ENCODE measurements at regions not wholly inside any gene's neighbourhood (a gene's known extent, or its start where the extent isn't known, plus 50 kb on each side); places are given as distances from the start of the nearest gene placed in this dataset.

GRCh38 chr18:27361477-27361876, 176.4 kb upstream of the CHST9 start:
- Mint-ChIP-seq H3K36me3 (ENCODE audit: insufficient read depth, unreplicated experiment) (no peaks in the 10 kb centered on the region), H3K9me3 (ENCODE audit: unreplicated experiment) (no peaks in the 10 kb centered on the region), H3K4me1 (ENCODE audit: insufficient read depth, unreplicated experiment) (no peaks in the 10 kb centered on the region), H3K4me3 (ENCODE audit: unreplicated experiment) (no peak overlapping the region), H3K27ac (ENCODE audit: low read depth, unreplicated experiment) (no peak overlapping the region), H3K27me3 (ENCODE audit: insufficient read depth, unreplicated experiment) (peaks cover 29% of the 10 kb centered on the region)
- CTCF ChIA-PET = interaction anchor here (0.7 to 3.5 kb wide), 4 partner anchors 239 to 389 kb away, joined by 3 to 17 read pairs (median 9); no protein-coding TSS in a partner anchor
- no peak for DNase-seq (ENCODE audit: unreplicated experiment)
- POLR2A ChIA-PET = interaction anchor here (0.6 kb wide), 1 partner anchor 861 kb away, joined by 3 read pairs; no protein-coding TSS in a partner anchor
- intact Hi-C loops (cut with micrococcal nuclease) = loop anchor here (5.0 kb wide), 3 partner anchors 66 to 391 kb away; no protein-coding TSS in a partner anchor
- TF ChIP-seq, protein P1, sequence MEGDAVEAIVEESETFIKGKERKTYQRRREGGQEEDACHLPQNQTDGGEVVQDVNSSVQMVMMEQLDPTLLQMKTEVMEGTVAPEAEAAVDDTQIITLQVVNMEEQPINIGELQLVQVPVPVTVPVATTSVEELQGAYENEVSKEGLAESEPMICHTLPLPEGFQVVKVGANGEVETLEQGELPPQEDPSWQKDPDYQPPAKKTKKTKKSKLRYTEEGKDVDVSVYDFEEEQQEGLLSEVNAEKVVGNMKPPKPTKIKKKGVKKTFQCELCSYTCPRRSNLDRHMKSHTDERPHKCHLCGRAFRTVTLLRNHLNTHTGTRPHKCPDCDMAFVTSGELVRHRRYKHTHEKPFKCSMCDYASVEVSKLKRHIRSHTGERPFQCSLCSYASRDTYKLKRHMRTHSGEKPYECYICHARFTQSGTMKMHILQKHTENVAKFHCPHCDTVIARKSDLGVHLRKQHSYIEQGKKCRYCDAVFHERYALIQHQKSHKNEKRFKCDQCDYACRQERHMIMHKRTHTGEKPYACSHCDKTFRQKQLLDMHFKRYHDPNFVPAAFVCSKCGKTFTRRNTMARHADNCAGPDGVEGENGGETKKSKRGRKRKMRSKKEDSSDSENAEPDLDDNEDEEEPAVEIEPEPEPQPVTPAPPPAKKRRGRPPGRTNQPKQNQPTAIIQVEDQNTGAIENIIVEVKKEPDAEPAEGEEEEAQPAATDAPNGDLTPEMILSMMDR (IDR thresholded peaks at IDR 0.05; ENCODE audit: unreplicated experiment) = no peak
- BruUV-seq (replicated peaks) = no TSS peak

DNA sequence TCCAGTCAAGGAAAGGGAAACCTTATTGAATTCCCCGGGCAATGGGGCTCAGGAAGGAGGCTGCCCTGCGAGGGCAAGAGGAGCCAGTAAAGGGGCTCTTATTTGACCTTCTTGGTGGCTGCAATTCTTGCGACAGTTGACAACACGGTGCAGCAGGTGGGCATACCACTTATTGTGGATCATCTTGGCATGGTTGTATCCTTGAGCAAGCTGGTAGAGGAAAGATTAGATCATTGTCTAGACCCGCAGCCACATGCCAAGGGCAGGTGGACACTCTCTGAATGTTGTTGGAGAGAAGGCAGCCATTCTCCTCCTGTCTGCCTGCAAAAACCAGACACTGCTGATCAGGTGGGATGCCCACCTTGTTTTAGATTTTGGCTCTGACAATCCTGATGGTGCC, 170.2 kb upstream of the CHST9 start:
- CTCF ChIA-PET = interaction anchor here (0.5 to 1.4 kb wide), 2 partner anchors 250 to 411 kb away, joined by 3 to 6 read pairs; no protein-coding TSS in a partner anchor
- intact Hi-C loops (cut with micrococcal nuclease) = no loop called here
- H3K27ac Mint-ChIP-seq (ENCODE audit: low read depth, unreplicated experiment) = no peak overlapping the region
- no peak overlapping the region for H3K4me3 Mint-ChIP-seq (ENCODE audit: unreplicated experiment)
- H3K36me3 Mint-ChIP-seq (ENCODE audit: insufficient read depth, unreplicated experiment) = no peaks in the 10 kb centered on the region
- no peak for DNase-seq (ENCODE audit: unreplicated experiment)
- peaks cover 7% of the 10 kb centered on the region for H3K9me3 Mint-ChIP-seq (ENCODE audit: unreplicated experiment)
- TF ChIP-seq, protein P1 (IDR thresholded peaks at IDR 0.05; ENCODE audit: unreplicated experiment) = no peak
- no TSS peak for BruUV-seq (replicated peaks)
- no peaks in the 10 kb centered on the region for H3K4me1 Mint-ChIP-seq (ENCODE audit: insufficient read depth, unreplicated experiment)
- H3K27me3 Mint-ChIP-seq (ENCODE audit: insufficient read depth, unreplicated experiment) = peaks cover 69% of the 10 kb centered on the region
- POLR2A ChIA-PET = no interaction called here

- Mint-ChIP-seq H3K4me3 (ENCODE audit: unreplicated experiment) (no peak overlapping the region), H3K4me1 (ENCODE audit: insufficient read depth, unreplicated experiment) (no peaks in the 10 kb centered on the region), H3K9me3 (ENCODE audit: unreplicated experiment) (peaks cover 7% of the 10 kb centered on the region), H3K27ac (ENCODE audit: low read depth, unreplicated experiment) (no peak overlapping the region), H3K36me3 (ENCODE audit: insufficient read depth, unreplicated experiment) (no peaks in the 10 kb centered on the region), H3K27me3 (ENCODE audit: insufficient read depth, unreplicated experiment) (peaks cover 49% of the 10 kb centered on the region)
- intact Hi-C loops (cut with micrococcal nuclease) = no loop called here
- TF ChIP-seq, protein P1 (IDR thresholded peaks at IDR 0.05; ENCODE audit: unreplicated experiment) = no peak
- ChIA-PET POLR2A (interaction anchor here (1.2 kb wide), 1 partner anchor 13 kb away, joined by 3 read pairs; no protein-coding TSS in a partner anchor), CTCF (interaction anchor here (0.6 kb wide), 1 partner anchor 12 kb away, joined by 3 read pairs; no protein-coding TSS in a partner anchor)
- no peak for DNase-seq (ENCODE audit: unreplicated experiment)
- no TSS peak for BruUV-seq (replicated peaks)
Observed at GRCh38 chr18:27353273-27353672, 168.2 kb upstream of the CHST9 start.

DNA sequence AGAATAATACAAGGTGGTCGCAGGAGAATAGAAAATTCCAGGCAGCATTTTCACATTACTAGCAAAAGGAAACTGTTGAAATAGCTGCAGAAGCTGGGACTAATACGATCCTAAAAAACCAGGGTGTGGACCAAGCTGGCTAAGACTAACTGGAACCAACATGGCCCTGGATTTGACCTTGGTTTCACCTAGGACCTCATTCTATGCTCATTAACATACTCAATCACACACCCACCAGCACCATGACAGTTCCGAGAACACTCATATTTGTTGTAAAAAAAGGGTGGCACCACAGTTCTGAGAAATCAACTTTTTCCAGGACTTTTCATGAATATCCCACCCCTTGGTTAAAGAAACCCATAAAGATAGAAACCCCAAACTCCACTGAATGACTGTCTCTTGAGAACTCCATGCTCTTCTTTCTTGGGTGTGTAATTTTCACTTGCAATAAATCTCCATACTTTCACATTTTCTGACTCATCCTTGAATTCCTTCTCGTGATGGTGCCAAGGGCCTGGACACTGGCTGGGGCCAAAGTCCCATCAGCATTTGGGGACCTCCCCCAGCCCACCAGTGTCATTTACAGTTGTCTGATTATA, 164.3 kb upstream of the CHST9 start:
- Mint-ChIP-seq H3K27ac (ENCODE audit: low read depth, unreplicated experiment) (no peak overlapping the region), H3K4me1 (ENCODE audit: insufficient read depth, unreplicated experiment) (no peaks in the 10 kb centered on the region), H3K9me3 (ENCODE audit: unreplicated experiment) (peaks cover 7% of the 10 kb centered on the region), H3K4me3 (ENCODE audit: unreplicated experiment) (no peak overlapping the region), H3K36me3 (ENCODE audit: insufficient read depth, unreplicated experiment) (no peaks in the 10 kb centered on the region), H3K27me3 (ENCODE audit: insufficient read depth, unreplicated experiment) (peaks cover 35% of the 10 kb centered on the region)
- TF ChIP-seq, protein P1 (IDR thresholded peaks at IDR 0.05; ENCODE audit: unreplicated experiment) = no peak
- ChIA-PET CTCF (interaction anchor here (0.7 kb wide), 1 partner anchor 1408 kb away, joined by 3 read pairs; no protein-coding TSS in a partner anchor), POLR2A (no interaction called here)
- intact Hi-C loops (cut with micrococcal nuclease) = no loop called here
- no TSS peak for BruUV-seq (replicated peaks)
- no peak for DNase-seq (ENCODE audit: unreplicated experiment)

Measured in MCF 10A (cell line).